ENCODE measurements at regions not wholly inside any gene's neighbourhood (a gene's known extent, or its start where the extent isn't known, plus 50 kb on each side); places are given as distances from the start of the nearest gene placed in this dataset.

DNA sequence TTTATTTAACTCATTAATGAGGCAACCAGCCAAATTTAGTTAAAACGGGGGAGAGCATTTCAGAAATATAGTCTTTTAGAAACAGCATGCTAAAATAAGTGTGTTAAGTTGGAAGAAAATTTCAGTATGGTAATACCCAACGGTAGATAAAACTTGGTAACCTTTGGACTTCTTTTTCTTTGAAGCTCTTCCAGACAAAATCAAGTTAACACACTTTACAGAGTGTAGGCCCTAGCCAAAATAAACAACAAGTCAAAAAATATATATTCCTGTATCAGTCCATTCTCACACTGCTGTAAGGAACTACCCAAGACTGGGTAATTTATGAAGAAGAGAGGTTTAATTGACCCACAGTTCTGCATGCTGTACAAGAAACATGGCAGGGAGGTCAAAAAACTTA, 279.6 kb downstream of the HIVEP2 start:
- ATAC-seq (replicated peaks in 1 of 4) (no peak), DNase-seq (no peak)
- POLR2A ChIA-PET = no interaction called here
- Mint-ChIP-seq H3K9me3 (peaks cover 10 to 22% (median 20%) of the 10 kb centered on the region in 3 donors), H3K27ac (no peak overlapping the region), H3K27me3 (no peaks in the 10 kb centered on the region), H3K4me1 (peaks cover 8 to 19% (median 10%) of the 10 kb centered on the region in 3 donors), H3K4me3 (no peak overlapping the region), H3K36me3 (no peaks in the 10 kb centered on the region)
- Histone ChIP-seq H3K27ac (ENCODE audit: low read length) (no peak overlapping the region), H3K27me3 (replicated peaks in 1 of 2; ENCODE audit: control insufficient read depth in 2 of 2, extremely low read depth in 1 of 2, insufficient read depth in 2 of 2, low read length in 1 of 2) (no peaks in the 10 kb centered on the region), H3K4me1 (ENCODE audit: control insufficient read depth in 1 of 2, extremely low read depth in 1 of 2, insufficient read depth in 2 of 2, low read length in 2 of 2) (peaks cover 0 to 22% of the 10 kb centered on the region in 2 experiments), H3K4me3 (ENCODE audit: control insufficient read depth in 1 of 2, extremely low read depth in 1 of 2, low read length in 1 of 2) (no peak overlapping the region), H3K36me3 (ENCODE audit: control insufficient read depth in 2 of 2, extremely low read depth in 1 of 2, insufficient read depth in 1 of 2, low read length in 1 of 2) (no peaks in the 10 kb centered on the region), H3K9me3 (no peaks in the 10 kb centered on the region)
- CTCF ChIA-PET = no interaction called here
- no CpG with 5 or more reads among the region's 2 CpGs for WGBS (ENCODE audit: insufficient coverage)

DNA sequence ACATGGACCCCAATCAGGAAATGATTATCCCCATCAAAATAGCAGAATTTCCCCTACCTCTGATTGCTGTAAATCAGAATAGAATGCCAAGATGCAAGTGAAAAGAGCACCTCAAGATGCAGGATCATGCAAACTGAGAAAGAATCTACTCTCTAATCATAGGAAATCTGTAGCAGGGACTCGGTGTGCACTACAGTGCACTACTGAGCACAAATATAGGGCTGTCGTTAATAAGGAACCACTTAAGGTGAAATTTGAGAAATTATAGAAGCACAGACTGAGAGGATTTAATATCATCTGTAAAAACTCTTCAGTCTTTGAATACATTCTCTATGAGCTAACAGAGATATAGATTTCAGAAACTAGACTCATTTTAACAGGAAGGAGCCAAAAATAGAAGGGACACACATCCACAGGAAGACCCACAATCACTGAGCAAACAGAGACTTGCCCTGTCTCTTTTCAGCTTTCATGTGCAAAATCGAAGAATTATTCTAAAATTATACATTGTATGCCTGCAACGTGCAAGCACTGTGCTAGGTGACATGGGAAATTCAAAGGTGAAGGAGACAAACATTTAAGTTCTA, 278.3 kb downstream of the HIVEP2 start:
- H3K4me1 ChIP-seq (ENCODE audit: control insufficient read depth in 1 of 2, extremely low read depth in 1 of 2, insufficient read depth in 2 of 2, low read length in 2 of 2) = peaks cover 0 to 22% of the 10 kb centered on the region in 2 experiments
- H3K9me3 ChIP-seq = no peaks in the 10 kb centered on the region
- ChIA-PET POLR2A (no interaction called here), CTCF (no interaction called here)
- no peaks in the 10 kb centered on the region for H3K27me3 ChIP-seq (replicated peaks in 1 of 2; ENCODE audit: control insufficient read depth in 2 of 2, extremely low read depth in 1 of 2, insufficient read depth in 2 of 2, low read length in 1 of 2)
- no peak overlapping the region for H3K4me3 ChIP-seq (ENCODE audit: control insufficient read depth in 1 of 2, extremely low read depth in 1 of 2, low read length in 1 of 2)
- peaks cover 9 to 19% (median 10%) of the 10 kb centered on the region in 3 donors for H3K4me1 Mint-ChIP-seq
- DNase-seq = no peak
- no CpG with 5 or more reads among the region's 4 CpGs for WGBS (ENCODE audit: insufficient coverage)
- H3K27ac ChIP-seq (ENCODE audit: low read length) = no peak overlapping the region
- H3K36me3 Mint-ChIP-seq = no peaks in the 10 kb centered on the region
- no peak overlapping the region for H3K4me3 Mint-ChIP-seq
- ATAC-seq (replicated peaks in 1 of 4) = no peak
- no peaks in the 10 kb centered on the region for H3K36me3 ChIP-seq (ENCODE audit: control insufficient read depth in 2 of 2, extremely low read depth in 1 of 2, insufficient read depth in 1 of 2, low read length in 1 of 2)
- peaks cover 10 to 25% (median 20%) of the 10 kb centered on the region in 3 donors for H3K9me3 Mint-ChIP-seq
- H3K27me3 Mint-ChIP-seq = no peaks in the 10 kb centered on the region
- peak overlapping the region in 1 of 2 donors; percentile 14 for H3K27ac Mint-ChIP-seq

DNA sequence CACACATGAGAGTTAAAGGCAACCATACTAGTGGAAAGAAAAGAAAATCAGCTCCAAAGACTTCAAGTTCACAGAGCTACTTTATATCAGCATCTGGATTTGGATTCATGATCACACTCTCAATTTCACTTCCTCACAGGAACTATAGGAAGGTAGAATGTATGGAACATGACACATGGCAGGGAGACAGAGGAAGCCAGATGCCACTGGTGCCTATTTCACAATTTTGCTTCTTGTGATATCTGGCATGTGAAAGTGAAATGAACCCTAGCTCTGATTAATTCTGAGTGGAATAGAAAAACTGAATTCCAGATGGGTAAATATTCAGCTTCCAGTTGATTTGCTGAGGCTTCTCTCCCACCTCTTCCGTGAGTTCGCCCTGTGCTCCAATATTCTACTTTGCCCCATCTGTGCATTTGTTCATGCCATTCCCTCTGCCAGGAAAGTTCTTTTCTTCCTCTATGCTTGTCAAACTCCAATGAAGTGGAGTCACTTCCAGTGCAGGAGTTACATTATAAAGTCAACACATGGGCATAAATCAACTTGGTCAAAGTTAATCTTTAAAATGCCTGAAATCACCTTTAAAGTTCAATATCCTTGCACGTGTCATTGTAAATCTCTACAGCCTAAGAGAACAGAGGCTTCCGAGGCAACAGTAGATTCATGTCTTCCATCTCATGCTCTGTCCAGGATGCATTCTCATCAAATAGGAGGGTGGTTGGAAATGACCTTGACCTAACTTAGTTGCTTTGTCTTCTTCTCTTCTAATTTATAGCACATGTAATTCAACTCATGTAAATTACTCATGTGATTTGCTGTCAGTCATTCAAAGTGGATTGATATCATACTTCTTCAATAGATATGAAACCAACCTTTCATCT, 275.3 kb downstream of the HIVEP2 start:
- WGBS (ENCODE audit: insufficient coverage) = 83% methylated on average over 1 of the region's 4 CpGs
- Mint-ChIP-seq H3K9me3 (peaks cover 0 to 6% (median 4%) of the 10 kb centered on the region in 3 donors), H3K4me3 (no peak overlapping the region), H3K27me3 (peaks cover 0 to 3% of the 10 kb centered on the region in 2 donors), H3K36me3 (no peaks in the 10 kb centered on the region), H3K4me1 (peaks cover 10 to 19% (median 11%) of the 10 kb centered on the region in 3 donors), H3K27ac (no peak overlapping the region)
- Histone ChIP-seq H3K27ac (ENCODE audit: low read length) (no peak overlapping the region), H3K9me3 (no peaks in the 10 kb centered on the region), H3K4me1 (ENCODE audit: control insufficient read depth in 1 of 2, extremely low read depth in 1 of 2, insufficient read depth in 2 of 2, low read length in 2 of 2) (peaks cover 0 to 22% of the 10 kb centered on the region in 2 experiments), H3K27me3 (replicated peaks in 1 of 2; ENCODE audit: control insufficient read depth in 2 of 2, extremely low read depth in 1 of 2, insufficient read depth in 2 of 2, low read length in 1 of 2) (no peaks in the 10 kb centered on the region), H3K4me3 (ENCODE audit: control insufficient read depth in 1 of 2, extremely low read depth in 1 of 2, low read length in 1 of 2) (no peak overlapping the region), H3K36me3 (ENCODE audit: control insufficient read depth in 2 of 2, extremely low read depth in 1 of 2, insufficient read depth in 1 of 2, low read length in 1 of 2) (no peaks in the 10 kb centered on the region)
- DNase-seq (no peak), ATAC-seq (replicated peaks in 1 of 4) (no peak)
- ChIA-PET CTCF (no interaction called here), POLR2A (no interaction called here)

DNA sequence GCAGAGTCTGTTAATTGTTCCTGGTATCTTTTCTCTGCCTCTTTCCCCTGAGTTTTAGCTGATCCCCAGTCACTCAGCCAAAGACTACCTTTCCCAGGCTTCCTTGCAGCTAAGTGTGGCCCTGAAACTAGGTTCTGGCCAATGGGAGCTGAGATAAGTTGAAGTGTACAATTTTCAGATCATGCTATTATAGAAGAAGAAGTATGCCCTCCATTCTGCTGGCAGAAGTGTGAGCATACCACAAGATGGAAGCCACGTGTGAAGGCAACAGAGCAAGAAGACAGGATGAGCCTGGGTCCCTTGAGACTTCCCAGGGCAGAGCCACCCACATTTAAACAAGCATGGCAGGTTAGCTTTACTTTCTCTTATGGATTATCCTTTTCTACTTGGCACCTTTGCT, 273.2 kb downstream of the HIVEP2 start:
- DNase-seq (no peak), ATAC-seq (replicated peaks in 1 of 4) (no peak)
- WGBS (ENCODE audit: insufficient coverage) = no CpG with 5 or more reads among the region's 1 CpG
- ChIA-PET CTCF (interaction anchor here in 1 of 2 donors (0.8 kb wide), 1 partner anchor 78 kb away, joined by 3 read pairs; no protein-coding TSS in a partner anchor), POLR2A (no interaction called here)
- no peaks in the 10 kb centered on the region for H3K9me3 ChIP-seq
- H3K4me1 ChIP-seq (ENCODE audit: control insufficient read depth in 1 of 2, extremely low read depth in 1 of 2, insufficient read depth in 2 of 2, low read length in 2 of 2) = peaks cover 0 to 17% of the 10 kb centered on the region in 2 experiments
- Mint-ChIP-seq H3K4me1 (peaks cover 5 to 13% (median 7%) of the 10 kb centered on the region in 3 donors), H3K27ac (no peak overlapping the region), H3K4me3 (no peak overlapping the region), H3K9me3 (peaks cover 0 to 4% (median 3%) of the 10 kb centered on the region in 3 donors), H3K27me3 (peaks cover 0 to 4% of the 10 kb centered on the region in 2 donors), H3K36me3 (no peaks in the 10 kb centered on the region)
- H3K27me3 ChIP-seq (replicated peaks in 1 of 2; ENCODE audit: control insufficient read depth in 2 of 2, extremely low read depth in 1 of 2, insufficient read depth in 2 of 2, low read length in 1 of 2) = peaks cover 0 to 4% of the 10 kb centered on the region in 2 experiments
- H3K27ac ChIP-seq (ENCODE audit: low read length) = no peak overlapping the region
- H3K4me3 ChIP-seq (ENCODE audit: control insufficient read depth in 1 of 2, extremely low read depth in 1 of 2, low read length in 1 of 2) = no peak overlapping the region
- H3K36me3 ChIP-seq (ENCODE audit: control insufficient read depth in 2 of 2, extremely low read depth in 1 of 2, insufficient read depth in 1 of 2, low read length in 1 of 2) = no peaks in the 10 kb centered on the region

DNA sequence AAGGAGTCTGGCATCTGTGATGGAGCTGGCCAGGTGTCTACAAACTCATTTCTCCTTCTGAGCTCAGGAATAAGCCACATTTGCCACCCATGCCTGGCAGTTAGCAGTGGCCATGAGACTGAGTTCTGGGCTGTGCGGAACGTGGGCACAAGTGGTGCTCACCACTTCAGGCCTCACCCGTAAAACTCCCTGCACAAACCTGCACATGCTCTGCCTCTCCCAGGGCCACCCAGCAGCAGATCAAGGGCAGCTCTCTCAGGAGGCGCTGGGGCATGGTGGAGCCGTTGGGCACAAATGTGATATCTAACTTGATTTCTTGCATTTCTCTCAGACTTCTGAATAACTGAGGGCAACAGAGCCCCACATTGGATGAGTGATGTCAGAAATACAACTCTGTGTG, 269.5 kb downstream of the HIVEP2 start:
- Histone ChIP-seq H3K4me1 (ENCODE audit: control insufficient read depth in 1 of 2, extremely low read depth in 1 of 2, insufficient read depth in 2 of 2, low read length in 2 of 2) (peaks cover 6 to 11% of the 10 kb centered on the region in 2 experiments), H3K9me3 (no peaks in the 10 kb centered on the region), H3K4me3 (ENCODE audit: control insufficient read depth in 1 of 2, extremely low read depth in 1 of 2, low read length in 1 of 2) (no peak overlapping the region), H3K27me3 (replicated peaks in 1 of 2; ENCODE audit: control insufficient read depth in 2 of 2, extremely low read depth in 1 of 2, insufficient read depth in 2 of 2, low read length in 1 of 2) (peaks cover 0 to 4% of the 10 kb centered on the region in 2 experiments), H3K36me3 (ENCODE audit: control insufficient read depth in 2 of 2, extremely low read depth in 1 of 2, insufficient read depth in 1 of 2, low read length in 1 of 2) (no peaks in the 10 kb centered on the region), H3K27ac (ENCODE audit: low read length) (no peak overlapping the region)
- DNase-seq = no peak
- Mint-ChIP-seq H3K4me1 (peaks cover 12 to 27% (median 14%) of the 10 kb centered on the region in 3 donors), H3K27me3 (peaks cover 0 to 4% of the 10 kb centered on the region in 2 donors), H3K36me3 (no peaks in the 10 kb centered on the region), H3K27ac (no peak overlapping the region), H3K9me3 (peaks cover 0 to 3% (median 0%) of the 10 kb centered on the region in 3 donors), H3K4me3 (no peak overlapping the region)
- WGBS (ENCODE audit: insufficient coverage) = 83% methylated on average over 5 of the region's 5 CpGs
- ATAC-seq (replicated peaks in 1 of 4) = no peak
- ChIA-PET CTCF (no interaction called here), POLR2A (interaction anchor here in 1 of 2 donors (0.6 kb wide), 1 partner anchor 451 kb away, joined by 3 read pairs; no protein-coding TSS in a partner anchor)

DNA sequence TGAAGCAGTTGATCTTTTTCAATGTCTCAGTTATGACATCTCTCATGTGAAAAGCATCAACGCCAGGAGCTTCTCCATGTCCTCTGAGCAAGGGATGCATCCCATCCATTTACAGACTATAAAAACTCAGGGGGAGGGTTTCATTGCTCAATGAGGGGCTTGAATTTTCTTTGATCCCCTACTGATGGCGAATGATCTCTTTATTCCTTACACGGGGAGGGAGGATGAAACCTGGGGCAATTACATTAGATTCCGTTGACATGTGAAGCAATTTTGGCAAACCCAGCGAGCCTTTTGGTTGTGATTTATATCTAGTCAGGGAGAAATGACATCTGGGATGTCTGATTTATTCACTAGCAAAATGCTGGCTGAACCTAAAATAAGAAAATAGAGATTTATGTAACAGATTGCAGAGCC, 268.9 kb downstream of the HIVEP2 start:
- Histone ChIP-seq H3K9me3 (no peaks in the 10 kb centered on the region), H3K4me1 (ENCODE audit: control insufficient read depth in 1 of 2, extremely low read depth in 1 of 2, insufficient read depth in 2 of 2, low read length in 2 of 2) (peaks cover 10 to 14% of the 10 kb centered on the region in 2 experiments), H3K27me3 (replicated peaks in 1 of 2; ENCODE audit: control insufficient read depth in 2 of 2, extremely low read depth in 1 of 2, insufficient read depth in 2 of 2, low read length in 1 of 2) (peaks cover 0 to 4% of the 10 kb centered on the region in 2 experiments), H3K36me3 (ENCODE audit: control insufficient read depth in 2 of 2, extremely low read depth in 1 of 2, insufficient read depth in 1 of 2, low read length in 1 of 2) (no peaks in the 10 kb centered on the region), H3K27ac (ENCODE audit: low read length) (no peak overlapping the region), H3K4me3 (ENCODE audit: control insufficient read depth in 1 of 2, extremely low read depth in 1 of 2, low read length in 1 of 2) (no peak overlapping the region)
- 88% methylated on average over 2 of the region's 5 CpGs for WGBS (ENCODE audit: insufficient coverage)
- H3K9me3 Mint-ChIP-seq = peaks cover 0 to 3% (median 0%) of the 10 kb centered on the region in 3 donors
- no peak overlapping the region for H3K27ac Mint-ChIP-seq
- peaks cover 14 to 32% (median 17%) of the 10 kb centered on the region in 3 donors for H3K4me1 Mint-ChIP-seq
- ChIA-PET CTCF (no interaction called here), POLR2A (interaction anchor here in 1 of 2 donors (0.6 kb wide), 1 partner anchor 451 kb away, joined by 3 read pairs; no protein-coding TSS in a partner anchor)
- peaks cover 0 to 4% of the 10 kb centered on the region in 2 donors for H3K27me3 Mint-ChIP-seq
- H3K36me3 Mint-ChIP-seq = no peaks in the 10 kb centered on the region
- no peak for ATAC-seq (replicated peaks in 1 of 4)
- no peak overlapping the region for H3K4me3 Mint-ChIP-seq
- DNase-seq = no peak

Data from T-cell (primary cell).